ENCODE measurements at regions not wholly inside any gene's neighbourhood (a gene's known extent, or its start where the extent isn't known, plus 50 kb on each side); places are given as distances from the start of the nearest gene placed in this dataset.

- no peak for TF ChIP-seq PKNOX1 (IDR thresholded peaks at IDR 0.05)
- TF ChIP-seq E2F8 (IDR thresholded peaks at IDR 0.05; ENCODE audit: low read depth, partially characterized antibody): no peak
- TF ChIP-seq PRDM15 (CRISPR knock-in tag; IDR thresholded peaks at IDR 0.05): no peak
These were observed 1941.5 kb upstream of the PCDH10 start (continued) for GRCh38 chr4:131207589-131207988.

GRCh38 chr4:131248314-131248713 lies 1900.8 kb upstream of the PCDH10 start:
- Histone ChIP-seq H4K20me1 (ENCODE audit: control insufficient read depth, insufficient read depth) (no peaks in the 10 kb centered on the region), H3K4me1 (ENCODE audit: control insufficient read depth, insufficient read depth, low read length) (no peaks in the 10 kb centered on the region; the same call in 1 of the 2 replicates), H3K4me2 (ENCODE audit: control insufficient read depth, insufficient read depth) (no peak overlapping the region), H3K4me3 (no peak overlapping the region), H3K27me3 (replicated peaks in 1 of 2; ENCODE audit: control insufficient read depth in 2 of 2, insufficient read depth in 2 of 2, low read length in 1 of 2) (no peaks in the 10 kb centered on the region), H3K9me3 (replicated peaks; ENCODE audit: control insufficient read depth, insufficient read depth, low read length) (no peaks in the 10 kb centered on the region), H3K79me2 (ENCODE audit: control insufficient read depth, insufficient read depth, low read length) (no peaks in the 10 kb centered on the region), H2AFZ (ENCODE audit: control insufficient read depth, low read depth, low read length) (no peak overlapping the region), H3K36me3 (ENCODE audit: control insufficient read depth in 2 of 2, insufficient read depth in 2 of 2, low read length in 1 of 2) (no peaks in the 10 kb centered on the region), H3K9ac (ENCODE audit: control insufficient read depth, insufficient read depth, low read length) (no peak overlapping the region), H3K27ac (ENCODE audit: control insufficient read depth, insufficient read depth) (no peak overlapping the region)
- ChIA-PET POLR2A (no interaction called here), RAD21 (ENCODE audit: unreplicated experiment) (no interaction called here), CTCF (no interaction called here), SMC1A (ENCODE audit: uncharacterized antibody, unreplicated experiment) (no interaction called here)
- WGBS (ENCODE audit: insufficient coverage, insufficient replicate concordance, low lambda C conversion rate, missing lambda C conversion rate): 0% methylated on average over 1 of the region's 1 CpG
- FAIRE-seq (no peak), ATAC-seq (no peak), DNase-seq (ENCODE audit: low read depth, low spot score) (no peak)
- no TSS peak for BruUV-seq (replicated peaks)
- intact Hi-C loops (cut with micrococcal nuclease; ENCODE audit: unreplicated experiment): no loop called here
- in situ Hi-C loops (cut with MboI): no loop called here
- TF ChIP-seq SMARCA5 (IDR thresholded peaks at IDR 0.05) (no peak), E4F1 (IDR thresholded peaks at IDR 0.05; ENCODE audit: borderline replicate concordance, partially characterized antibody) (no peak), CBX5 (IDR thresholded peaks at IDR 0.05; ENCODE audit: low read depth) (no peak), POU2F2 (IDR thresholded peaks at IDR 0.05; ENCODE audit: borderline replicate concordance, low read depth, low read length) (no peak), ZBTB4 (CRISPR knock-in tag; IDR thresholded peaks at IDR 0.05) (no peak), WRNIP1 (IDR thresholded peaks at IDR 0.05; ENCODE audit: borderline replicate concordance, low read depth, low read length) (no peak)

All from GM12878 (cell line).